Common myeloid progenitor, CD34-positive (primary cell): ENCODE measurements at regions not wholly inside any gene's neighbourhood (a gene's known extent, or its start where the extent isn't known, plus 50 kb on each side); places are given as distances from the start of the nearest gene placed in this dataset.

Experiments used
- CTCF ChIA-PET: fragments of 350-600 bp; sonication (Branson Sonifier 250); formaldehyde crosslinking; loops from one replicate; lab custom pipeline; 2021; ENCODE audit warnings: antibody characterized with exemption; lab: Charles Lee
- POLR2A ChIA-PET: fragments of 350-600 bp; sonication (Branson Sonifier 250); formaldehyde crosslinking; loops from one replicate; lab custom pipeline; 2021; ENCODE audit warnings: antibody characterized with exemption; lab: Charles Lee
- DNase-seq, 3 donors: peaks; one replicate each; pipeline versions ENCODE4 v3.0.0 to v3.0.0-alpha.2; 2013
- H3K27ac ChIP-seq, 2 experiments: 1 replicate in 1 of 2; 2 replicates in 1 of 2; pipeline ENCODE4 v1.7.0; 2013; ENCODE audit warnings: inconsistent platforms in 2 of 2, low read length in 2 of 2, mild to moderate bottlenecking in 2 of 2, low read depth in 1 of 2, moderate library complexity in 1 of 2; ENCODE audit not compliant: severe bottlenecking in 2 of 2, insufficient read depth in 1 of 2, poor library complexity in 1 of 2
- H3K27me3 ChIP-seq, 5 experiments: replicated peaks in 2 of 5; 1 replicate in 3 of 5; 2 replicates in 2 of 5; pipeline versions ENCODE4 v1.6.1 to v1.7.0; 2013; ENCODE audit warnings: low read length in 4 of 5, mild to moderate bottlenecking in 2 of 5, moderate library complexity in 2 of 5, inconsistent platforms in 1 of 5; ENCODE audit not compliant: insufficient read depth in 5 of 5, control insufficient read depth in 4 of 5
- H3K36me3 ChIP-seq, 4 experiments: 1 replicate in 2 of 4; 2 replicates in 2 of 4; pipeline versions ENCODE4 v1.6.1 to v1.7.0; 2013; ENCODE audit warnings: low read length in 3 of 4, control low read depth in 1 of 4, mild to moderate bottlenecking in 1 of 4; ENCODE audit not compliant: control insufficient read depth in 4 of 4, insufficient read depth in 4 of 4
- H3K4me1 ChIP-seq, 4 experiments: 1 replicate in 3 of 4; 2 replicates in 1 of 4; pipeline versions ENCODE4 v1.6.1 to v1.7.1; 2013; ENCODE audit warnings: low read length in 3 of 4, mild to moderate bottlenecking in 3 of 4, control low read depth in 1 of 4, inconsistent platforms in 1 of 4, moderate library complexity in 1 of 4; ENCODE audit not compliant: control insufficient read depth in 4 of 4, insufficient read depth in 4 of 4; ENCODE audit errors: control extremely low read depth in 1 of 4
- H3K4me3 ChIP-seq, 7 experiments: 1 replicate in 4 of 7; 2 replicates in 3 of 7; pipeline versions ENCODE4 v1.5.1 to v1.7.0; 2013; ENCODE audit warnings: mild to moderate bottlenecking in 7 of 7, low read length in 6 of 7, moderate library complexity in 6 of 7, inconsistent platforms in 2 of 7, low read depth in 2 of 7, control low read depth in 1 of 7; ENCODE audit not compliant: insufficient read depth in 4 of 7, control insufficient read depth in 1 of 7; ENCODE audit errors: extremely low read depth in 1 of 7
- H3K9me3 ChIP-seq, 5 experiments: 1 replicate in 4 of 5; 2 replicates in 1 of 5; pipeline versions ENCODE4 v1.6.1 to v1.7.1; 2013; ENCODE audit warnings: low read length in 4 of 5, mild to moderate bottlenecking in 2 of 5, inconsistent platforms in 1 of 5, low read depth in 1 of 5, moderate library complexity in 1 of 5; ENCODE audit not compliant: control insufficient read depth in 4 of 5, insufficient read depth in 2 of 5; ENCODE audit errors: control extremely low read depth in 1 of 5
- WGBS: methylation state at CpG from one replicate; pipeline ENCODE4 v1.1.5; 2013; ENCODE audit not compliant: insufficient coverage; 5-methylcytosine and 5-hydroxymethylcytosine counted together

DNA sequence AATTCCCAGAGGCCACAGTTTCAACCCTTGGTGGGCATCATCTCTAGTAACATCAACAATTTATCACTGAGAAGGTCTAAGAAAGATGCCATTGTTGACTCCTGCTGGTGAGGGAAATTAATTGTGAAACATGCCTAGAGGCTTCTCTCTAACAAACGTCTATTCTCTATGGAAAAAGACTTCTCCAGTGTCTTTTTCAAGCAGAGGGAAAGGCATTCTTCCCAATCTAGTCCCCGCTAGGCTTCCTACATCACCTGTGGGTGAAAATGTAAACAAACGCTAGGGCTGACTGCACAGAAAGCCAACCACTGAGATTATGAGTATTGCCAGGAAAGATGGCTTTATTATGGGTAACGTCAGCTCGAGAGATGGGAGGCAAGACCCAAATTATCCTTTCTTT is 677.4 kb downstream of the NCAM2 start:
- Histone ChIP-seq H3K9me3 (peaks cover 0 to 3% (median 0%) of the 10 kb centered on the region in 5 experiments), H3K36me3 (no peaks in the 10 kb centered on the region), H3K4me3 (no peak overlapping the region), H3K27me3 (no peaks in the 10 kb centered on the region), H3K4me1 (no peaks in the 10 kb centered on the region), H3K27ac (no peak overlapping the region)
- 100% methylated on average over 4 of the region's 5 CpGs for WGBS
- POLR2A ChIA-PET: no interaction called here
- no peak for DNase-seq
- CTCF ChIA-PET: no interaction called here

DNA sequence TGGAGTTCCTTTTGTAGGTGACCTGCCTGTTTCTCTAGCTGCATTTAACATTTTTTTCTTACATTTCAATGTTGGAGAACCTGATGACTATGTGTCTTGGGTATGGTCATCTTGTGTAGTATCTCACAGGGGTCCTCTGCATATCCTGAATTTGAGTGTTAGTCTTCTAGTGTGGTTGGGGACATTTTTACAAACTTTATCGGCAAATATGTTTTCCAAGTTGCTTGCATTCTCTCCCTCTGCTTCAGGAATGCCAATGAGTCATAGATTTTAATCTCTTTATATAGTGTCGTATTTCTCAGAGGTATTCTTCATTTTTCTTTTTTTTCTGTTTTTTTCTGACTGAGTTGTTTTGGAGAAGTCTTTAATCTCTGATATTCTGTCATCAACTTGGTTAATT is 684.0 kb downstream of the NCAM2 start:
- Histone ChIP-seq H3K4me3 (no peak overlapping the region), H3K27me3 (no peaks in the 10 kb centered on the region), H3K9me3 (peaks cover 0 to 3% (median 0%) of the 10 kb centered on the region in 5 experiments), H3K4me1 (no peaks in the 10 kb centered on the region), H3K27ac (no peak overlapping the region), H3K36me3 (no peaks in the 10 kb centered on the region)
- ChIA-PET POLR2A (no interaction called here), CTCF (no interaction called here)
- no peak for DNase-seq
- no CpG with 5 or more reads among the region's 2 CpGs for WGBS

DNA sequence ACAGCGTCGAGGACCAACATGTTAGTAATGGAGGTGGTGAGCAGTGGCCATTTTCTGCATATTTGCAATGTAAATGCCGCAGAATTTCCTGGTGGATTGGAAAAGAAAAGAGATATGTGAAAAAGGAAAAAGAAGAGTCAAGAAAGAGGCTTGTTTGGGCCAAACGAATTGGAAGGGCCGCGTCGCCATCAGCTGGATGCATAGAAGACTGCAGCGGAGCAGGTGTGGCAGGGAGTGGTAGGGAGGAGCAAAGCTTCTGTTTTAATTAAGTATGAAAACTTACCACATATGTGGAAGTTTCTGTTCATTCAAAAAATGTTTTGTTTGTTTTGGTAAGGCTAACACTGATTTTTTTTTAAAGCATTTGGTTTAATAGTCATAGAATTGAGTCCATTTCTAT is 690.7 kb downstream of the NCAM2 start:
- Histone ChIP-seq H3K27ac (no peak overlapping the region), H3K9me3 (no peaks in the 10 kb centered on the region), H3K27me3 (no peaks in the 10 kb centered on the region), H3K4me3 (no peak overlapping the region), H3K36me3 (no peaks in the 10 kb centered on the region), H3K4me1 (no peaks in the 10 kb centered on the region)
- POLR2A ChIA-PET: no interaction called here
- 68% methylated on average over 7 of the region's 8 CpGs for WGBS
- CTCF ChIA-PET: no interaction called here
- peak in 1 of 3 donors; percentile 1 for DNase-seq

GRCh38 chr21:21690068-21690665 is 692.0 kb downstream of the NCAM2 start:
- no CpG with 5 or more reads among the region's 3 CpGs for WGBS
- CTCF ChIA-PET: no interaction called here
- H3K27me3 ChIP-seq: no peaks in the 10 kb centered on the region
- no peak overlapping the region for H3K27ac ChIP-seq
- no peaks in the 10 kb centered on the region for H3K36me3 ChIP-seq
- no peak for DNase-seq
- POLR2A ChIA-PET: no interaction called here
- no peaks in the 10 kb centered on the region for H3K4me1 ChIP-seq
- H3K9me3 ChIP-seq: no peaks in the 10 kb centered on the region
- H3K4me3 ChIP-seq: no peak overlapping the region

DNA sequence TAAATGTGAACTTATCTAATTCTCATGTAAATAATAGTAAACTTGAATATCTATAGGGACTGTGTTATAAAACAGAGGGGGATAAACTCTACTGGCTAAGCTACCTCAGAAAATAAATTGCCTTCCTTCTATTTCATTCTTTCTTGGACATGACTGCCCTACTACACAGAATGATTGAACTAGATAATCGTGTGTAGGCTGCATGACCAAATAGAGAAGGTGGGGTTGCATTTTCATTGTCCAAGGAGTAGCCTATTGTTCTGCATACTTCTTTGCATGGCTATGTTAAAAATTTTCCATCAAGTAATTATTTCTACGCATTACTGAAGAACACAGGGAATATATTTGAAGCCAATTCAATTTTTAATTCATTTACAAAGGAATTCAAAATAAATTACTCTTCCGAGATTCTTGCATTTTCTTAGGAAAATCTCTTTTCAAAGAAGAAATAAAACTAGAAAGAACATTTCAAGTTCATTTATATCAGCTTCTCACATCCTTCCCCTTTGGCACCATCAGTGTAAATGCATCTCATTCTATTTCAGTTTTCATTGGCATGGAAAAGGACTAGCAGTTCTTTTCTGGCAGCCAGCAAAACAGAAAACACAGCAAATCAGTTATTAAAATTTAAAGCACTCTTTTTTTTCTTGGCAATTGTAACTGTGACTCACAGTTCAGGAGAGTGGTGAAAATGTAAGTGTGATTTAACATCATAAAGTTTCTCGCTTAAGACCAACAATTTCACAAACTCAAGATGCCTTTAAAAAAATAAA is 714.7 kb downstream of the NCAM2 start:
- no peak for DNase-seq
- ChIA-PET CTCF (no interaction called here), POLR2A (no interaction called here)
- 100% methylated on average over 1 of the region's 4 CpGs for WGBS
- H3K27ac ChIP-seq: no peak overlapping the region
- no peaks in the 10 kb centered on the region for H3K27me3 ChIP-seq
- no peaks in the 10 kb centered on the region for H3K4me1 ChIP-seq
- no peaks in the 10 kb centered on the region for H3K9me3 ChIP-seq
- no peaks in the 10 kb centered on the region for H3K36me3 ChIP-seq
- H3K4me3 ChIP-seq: no peak overlapping the region

GRCh38 chr21:21713651-21714180 is 715.5 kb downstream of the NCAM2 start:
- WGBS: no CpG with 5 or more reads among the region's 3 CpGs
- CTCF ChIA-PET: no interaction called here

DNA sequence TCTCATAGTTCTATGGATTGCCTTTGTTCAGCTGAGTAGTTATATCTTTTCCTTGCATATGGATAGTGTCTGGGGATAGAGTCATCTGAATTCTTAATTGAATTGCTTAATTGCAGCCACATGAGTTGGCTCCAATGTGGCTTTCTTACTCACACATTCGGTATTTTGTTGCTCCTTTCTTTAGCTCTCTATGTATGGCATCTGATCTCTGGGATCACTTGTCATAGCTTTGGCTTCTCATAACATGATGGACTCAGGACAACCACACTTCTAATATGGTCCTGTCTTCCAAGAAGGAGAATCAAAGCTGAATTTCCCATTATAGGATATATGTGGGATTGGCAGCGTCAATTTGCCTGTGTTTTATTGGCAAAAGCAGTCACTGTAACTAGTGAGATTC is 716.2 kb downstream of the NCAM2 start:
- ChIA-PET CTCF (no interaction called here), POLR2A (no interaction called here)
- WGBS: 86% methylated on average over 1 of the region's 2 CpGs
- H3K9me3 ChIP-seq: no peaks in the 10 kb centered on the region
- DNase-seq: no peak
- no peaks in the 10 kb centered on the region for H3K27me3 ChIP-seq
- H3K36me3 ChIP-seq: no peaks in the 10 kb centered on the region
- no peak overlapping the region for H3K27ac ChIP-seq
- no peak overlapping the region for H3K4me3 ChIP-seq
- no peaks in the 10 kb centered on the region for H3K4me1 ChIP-seq

More at GRCh38 chr21:21713651-21714180, 715.5 kb downstream of the NCAM2 start:
- Histone ChIP-seq H3K9me3 (no peaks in the 10 kb centered on the region), H3K4me1 (no peaks in the 10 kb centered on the region), H3K27me3 (no peaks in the 10 kb centered on the region), H3K4me3 (no peak overlapping the region), H3K27ac (no peak overlapping the region), H3K36me3 (no peaks in the 10 kb centered on the region)
- no peak for DNase-seq
- POLR2A ChIA-PET: no interaction called here
